Immature natural killer cell (primary cell): ENCODE measurements at regions not wholly inside any gene's neighbourhood (a gene's known extent, or its start where the extent isn't known, plus 50 kb on each side); places are given as distances from the start of the nearest gene placed in this dataset.

Experiments used
- DNase-seq, 3 donors: peaks; one replicate each; pipeline ENCODE4 v3.0.0; 2022; ENCODE audit warnings: mixed read lengths in 1 of 3
- H3K27ac Mint-ChIP-seq, 6 donors: one replicate each; pipeline ENCODE4 v1.8.0; 2020; ENCODE audit warnings: mixed read lengths in 6 of 6, mild to moderate bottlenecking in 5 of 6, inconsistent platforms in 4 of 6, moderate library complexity in 3 of 6
- H3K27me3 Mint-ChIP-seq, 3 donors: one replicate each; pipeline ENCODE4 v1.8.0; 2020 to 2021; ENCODE audit warnings: low read depth in 3 of 3, mild to moderate bottlenecking in 3 of 3, mixed read lengths in 3 of 3, moderate library complexity in 3 of 3, inconsistent platforms in 1 of 3
- H3K36me3 Mint-ChIP-seq, 3 donors: one replicate each; pipeline ENCODE4 v1.8.0; 2020; ENCODE audit warnings: mixed read lengths in 3 of 3, inconsistent platforms in 2 of 3, mild to moderate bottlenecking in 2 of 3
- H3K4me1 Mint-ChIP-seq, 2 donors: one replicate each; pipeline ENCODE4 v1.8.0; 2020; ENCODE audit warnings: inconsistent platforms in 2 of 2, mild to moderate bottlenecking in 2 of 2, mixed read lengths in 2 of 2, moderate library complexity in 1 of 2
- H3K4me3 Mint-ChIP-seq, 5 donors: one replicate each; pipeline ENCODE4 v1.8.0; 2020; ENCODE audit warnings: mild to moderate bottlenecking in 5 of 5, mixed read lengths in 5 of 5, inconsistent platforms in 3 of 5, moderate library complexity in 3 of 5
- H3K9me3 Mint-ChIP-seq, 6 donors: one replicate each; pipeline ENCODE4 v1.8.0; 2020; ENCODE audit warnings: mild to moderate bottlenecking in 6 of 6, mixed read lengths in 6 of 6, inconsistent platforms in 4 of 6, moderate library complexity in 3 of 6

DNA sequence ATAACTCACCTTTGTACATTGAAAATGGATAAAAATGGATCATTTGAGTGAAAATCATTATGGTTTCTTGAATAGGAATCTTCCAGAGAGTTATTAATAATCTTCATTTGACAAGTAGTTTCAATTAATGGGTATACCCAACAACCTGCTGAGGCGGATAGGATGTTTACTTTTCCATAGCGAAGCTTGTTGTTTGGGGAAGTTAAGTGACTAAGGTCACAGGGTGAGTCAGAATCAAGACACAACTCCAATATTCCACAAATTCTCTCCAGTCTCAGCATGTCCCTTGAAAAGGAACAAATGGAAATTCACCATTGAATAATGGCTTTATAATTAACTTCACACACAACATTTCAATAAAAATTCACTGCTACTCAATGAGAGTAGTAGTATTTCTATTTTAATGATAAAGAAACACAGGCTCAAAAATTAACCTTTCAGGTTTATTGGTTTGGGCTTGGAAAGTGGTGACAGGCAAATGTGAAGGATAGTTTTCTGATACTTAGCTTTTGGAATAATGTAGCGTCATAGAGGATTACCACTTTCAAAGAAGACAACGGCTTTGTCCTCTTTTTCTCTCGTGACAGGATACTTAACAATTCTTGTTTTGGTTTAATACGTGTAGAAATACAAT, 211.3 kb downstream of the GPD2 start:
- no peaks in the 10 kb centered on the region for H3K36me3 Mint-ChIP-seq

DNA sequence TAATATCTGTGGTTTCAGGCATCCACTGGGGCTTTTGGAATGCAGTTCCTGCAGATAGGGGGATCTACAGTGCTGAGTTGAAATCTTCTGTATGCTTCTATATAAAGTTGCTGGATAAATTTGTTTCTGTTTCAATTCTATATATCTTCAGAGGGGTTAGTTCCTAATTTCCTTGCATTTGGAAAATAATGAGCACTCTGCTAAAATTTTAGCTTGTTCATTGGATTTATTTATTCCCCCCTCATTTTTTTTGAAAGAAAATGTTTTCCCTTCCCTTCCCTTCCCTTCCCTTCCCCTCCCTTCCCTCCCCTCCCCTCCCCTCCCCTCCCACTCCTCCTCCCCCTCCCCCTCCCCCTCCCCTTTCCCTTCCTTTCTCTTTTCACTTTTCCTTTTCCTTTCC, 212.3 kb downstream of the GPD2 start:
- no peaks in the 10 kb centered on the region for H3K36me3 Mint-ChIP-seq
- peaks cover 2% of the 10 kb centered on the region in 3 donors for H3K27me3 Mint-ChIP-seq
- peaks cover 0 to 3% (median 0%) of the 10 kb centered on the region in 6 donors for H3K9me3 Mint-ChIP-seq
- no peaks in the 10 kb centered on the region for H3K4me1 Mint-ChIP-seq
- no peak for DNase-seq
- no peak overlapping the region for H3K27ac Mint-ChIP-seq
- no peak overlapping the region for H3K4me3 Mint-ChIP-seq

More for the DNA sequence above, 211.3 kb downstream of the GPD2 start:
- peaks cover 2 to 3% (median 2%) of the 10 kb centered on the region in 3 donors for H3K27me3 Mint-ChIP-seq
- H3K9me3 Mint-ChIP-seq = peaks cover 0 to 3% (median 0%) of the 10 kb centered on the region in 6 donors
- H3K4me1 Mint-ChIP-seq = no peaks in the 10 kb centered on the region
- no peak for DNase-seq
- no peak overlapping the region for H3K27ac Mint-ChIP-seq
- no peak overlapping the region for H3K4me3 Mint-ChIP-seq

DNA sequence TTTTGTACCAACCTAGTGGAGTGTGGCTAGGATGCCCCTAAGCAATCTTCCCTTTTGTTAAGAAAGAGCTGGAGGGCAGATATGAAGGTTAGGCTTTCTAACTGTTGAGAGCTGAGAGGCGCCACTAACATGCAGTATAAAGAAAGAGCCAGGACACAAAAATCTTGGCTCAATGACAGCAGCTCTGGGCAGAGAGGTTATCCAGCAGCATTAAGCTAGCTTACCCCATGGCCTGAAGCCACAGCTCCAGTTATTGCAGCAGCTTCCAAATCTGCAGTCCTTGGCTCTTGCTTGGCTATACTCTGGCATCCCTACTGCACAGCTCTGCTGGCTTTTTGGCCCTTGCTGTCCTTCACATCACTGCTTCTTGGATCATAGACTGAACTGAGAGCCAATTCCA, 213.4 kb downstream of the GPD2 start:
- no peak for DNase-seq
- H3K36me3 Mint-ChIP-seq = no peaks in the 10 kb centered on the region
- peaks cover 0 to 3% (median 0%) of the 10 kb centered on the region in 6 donors for H3K9me3 Mint-ChIP-seq
- H3K27ac Mint-ChIP-seq = no peak overlapping the region
- H3K4me1 Mint-ChIP-seq = no peaks in the 10 kb centered on the region
- H3K27me3 Mint-ChIP-seq = peaks cover 0 to 2% (median 2%) of the 10 kb centered on the region in 3 donors
- no peak overlapping the region for H3K4me3 Mint-ChIP-seq

DNA sequence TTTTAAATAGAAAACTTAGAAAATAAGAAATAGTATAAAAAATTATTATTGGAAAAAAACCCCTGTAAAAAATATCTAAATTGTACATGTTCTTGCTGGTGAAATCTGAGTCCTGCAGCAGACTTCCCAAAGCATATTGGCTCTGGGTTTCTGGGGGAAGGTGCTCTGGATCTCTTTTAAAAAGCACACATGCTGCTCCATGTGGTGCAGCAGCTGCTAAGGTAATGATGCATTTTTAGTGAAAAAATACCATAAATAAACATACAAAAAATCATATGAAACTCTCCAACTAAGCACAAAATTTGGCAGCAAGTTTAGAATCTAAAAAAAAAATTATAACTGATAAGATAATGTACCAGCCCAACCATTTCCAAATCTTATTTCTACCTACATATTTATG, 216.5 kb downstream of the GPD2 start:
- Mint-ChIP-seq H3K27me3 (peaks cover 0 to 2% (median 0%) of the 10 kb centered on the region in 3 donors), H3K4me3 (no peak overlapping the region), H3K27ac (no peak overlapping the region), H3K36me3 (no peaks in the 10 kb centered on the region), H3K9me3 (no peaks in the 10 kb centered on the region), H3K4me1 (no peaks in the 10 kb centered on the region)
- no peak for DNase-seq

DNA sequence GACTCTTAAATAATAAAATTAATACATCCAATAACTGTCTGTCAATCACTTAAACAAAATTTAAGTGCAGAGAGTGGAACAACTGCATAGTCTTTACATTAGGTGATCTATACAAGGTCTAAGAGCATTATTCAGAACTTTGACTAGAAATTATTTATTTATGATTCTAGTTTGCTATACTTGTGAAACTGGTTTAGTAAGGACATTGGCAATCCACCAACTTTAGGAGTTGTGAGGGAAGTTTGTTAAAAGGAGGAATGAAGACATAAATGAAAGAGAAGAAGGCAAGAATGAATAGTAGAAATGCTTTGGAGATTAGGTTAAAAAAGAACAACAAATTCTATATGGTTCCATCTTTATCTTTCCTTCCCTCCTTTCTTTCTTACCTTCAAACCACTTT, 217.5 kb downstream of the GPD2 start:
- no peaks in the 10 kb centered on the region for H3K9me3 Mint-ChIP-seq
- H3K4me1 Mint-ChIP-seq = no peaks in the 10 kb centered on the region
- no peak overlapping the region for H3K4me3 Mint-ChIP-seq
- peaks cover 0 to 2% (median 0%) of the 10 kb centered on the region in 3 donors for H3K27me3 Mint-ChIP-seq
- DNase-seq = no peak
- no peak overlapping the region for H3K27ac Mint-ChIP-seq
- no peaks in the 10 kb centered on the region for H3K36me3 Mint-ChIP-seq

DNA sequence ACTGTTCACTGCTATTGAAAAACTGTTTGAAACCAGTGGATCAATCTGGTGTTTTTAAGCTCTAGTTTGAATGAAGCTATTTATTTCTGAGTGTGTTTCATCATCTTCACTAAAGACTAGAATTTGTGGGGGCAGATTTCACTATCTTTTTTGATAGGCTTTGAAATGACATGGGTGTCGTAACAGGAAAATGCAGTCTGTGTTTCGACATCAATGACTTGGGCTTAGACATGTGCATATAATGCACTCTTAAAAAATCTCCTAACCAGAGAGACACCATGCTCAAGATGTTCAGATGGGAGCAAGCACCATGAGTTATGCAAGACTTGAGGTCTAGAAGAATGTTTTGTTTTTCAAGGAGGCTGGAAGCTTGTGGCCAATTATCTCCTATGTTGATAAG, 221.6 kb downstream of the GPD2 start:
- no peaks in the 10 kb centered on the region for H3K9me3 Mint-ChIP-seq
- DNase-seq = no peak
- peaks cover 0 to 3% (median 0%) of the 10 kb centered on the region in 3 donors for H3K27me3 Mint-ChIP-seq
- no peak overlapping the region for H3K4me3 Mint-ChIP-seq
- H3K4me1 Mint-ChIP-seq = no peaks in the 10 kb centered on the region
- H3K36me3 Mint-ChIP-seq = no peaks in the 10 kb centered on the region
- no peak overlapping the region for H3K27ac Mint-ChIP-seq

DNA sequence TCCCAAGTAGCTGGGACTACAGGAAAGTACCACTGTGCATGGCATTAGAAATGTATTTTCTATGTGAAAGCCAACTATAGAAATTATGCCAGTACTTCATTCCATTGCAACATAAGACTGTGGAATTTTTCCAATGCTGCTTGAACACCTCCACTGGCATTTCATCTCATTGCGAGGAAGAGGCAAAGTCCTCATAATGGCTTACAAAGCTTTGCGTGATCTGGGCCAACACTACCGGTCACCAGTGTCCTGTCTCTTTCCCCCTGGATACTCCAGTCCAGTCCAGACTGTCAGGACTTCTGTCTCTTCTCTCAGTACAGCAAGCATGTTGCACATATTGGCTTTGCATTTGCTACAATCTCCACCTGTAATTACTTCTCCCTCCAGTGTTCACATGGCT, 223.5 kb downstream of the GPD2 start:
- Mint-ChIP-seq H3K9me3 (no peaks in the 10 kb centered on the region), H3K36me3 (no peaks in the 10 kb centered on the region), H3K4me1 (no peaks in the 10 kb centered on the region), H3K27ac (no peak overlapping the region), H3K27me3 (peaks cover 0 to 2% (median 0%) of the 10 kb centered on the region in 3 donors), H3K4me3 (no peak overlapping the region)
- DNase-seq = no peak

DNA sequence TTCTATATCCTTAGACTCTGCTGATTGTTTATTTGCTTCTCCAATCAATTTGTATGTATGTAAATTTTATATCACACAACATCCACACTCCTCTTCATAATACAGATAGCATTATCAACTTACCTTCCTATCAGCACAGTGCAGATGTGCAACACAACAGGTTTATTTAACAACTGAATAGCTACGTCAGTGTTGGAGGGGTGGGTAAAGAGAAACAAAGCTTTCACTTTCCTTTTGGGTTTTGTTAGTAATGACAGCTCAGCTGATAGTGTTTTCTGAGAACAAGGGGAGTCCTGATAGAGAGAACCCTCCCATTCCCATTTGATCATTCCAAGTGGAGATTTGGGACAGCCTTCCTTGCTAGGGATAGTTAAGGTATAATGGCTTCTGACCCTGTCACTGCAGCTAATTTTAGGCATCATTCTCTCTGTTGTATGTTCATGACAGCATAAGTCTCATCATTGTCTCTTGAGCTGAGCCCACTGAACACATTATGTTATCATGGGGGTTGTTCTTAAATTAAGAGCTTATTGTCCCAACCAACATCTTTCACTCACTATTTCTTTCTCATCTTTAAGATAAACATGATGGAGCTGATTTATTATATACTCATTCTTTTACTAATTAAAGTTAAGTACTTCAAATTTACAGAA, 227.7 kb downstream of the GPD2 start:
- peaks cover 0 to 9% (median 8%) of the 10 kb centered on the region in 6 donors for H3K9me3 Mint-ChIP-seq
- peak in 1 of 3 donors; percentile 6 for DNase-seq
- peak overlapping the region in 1 of 6 donors; percentile 57 for H3K27ac Mint-ChIP-seq
- peaks cover 0 to 2% (median 0%) of the 10 kb centered on the region in 3 donors for H3K27me3 Mint-ChIP-seq
- peak overlapping the region in 2 of 5 donors; percentile 1 to 67 for H3K4me3 Mint-ChIP-seq
- no peaks in the 10 kb centered on the region for H3K4me1 Mint-ChIP-seq
- no peaks in the 10 kb centered on the region for H3K36me3 Mint-ChIP-seq

DNA sequence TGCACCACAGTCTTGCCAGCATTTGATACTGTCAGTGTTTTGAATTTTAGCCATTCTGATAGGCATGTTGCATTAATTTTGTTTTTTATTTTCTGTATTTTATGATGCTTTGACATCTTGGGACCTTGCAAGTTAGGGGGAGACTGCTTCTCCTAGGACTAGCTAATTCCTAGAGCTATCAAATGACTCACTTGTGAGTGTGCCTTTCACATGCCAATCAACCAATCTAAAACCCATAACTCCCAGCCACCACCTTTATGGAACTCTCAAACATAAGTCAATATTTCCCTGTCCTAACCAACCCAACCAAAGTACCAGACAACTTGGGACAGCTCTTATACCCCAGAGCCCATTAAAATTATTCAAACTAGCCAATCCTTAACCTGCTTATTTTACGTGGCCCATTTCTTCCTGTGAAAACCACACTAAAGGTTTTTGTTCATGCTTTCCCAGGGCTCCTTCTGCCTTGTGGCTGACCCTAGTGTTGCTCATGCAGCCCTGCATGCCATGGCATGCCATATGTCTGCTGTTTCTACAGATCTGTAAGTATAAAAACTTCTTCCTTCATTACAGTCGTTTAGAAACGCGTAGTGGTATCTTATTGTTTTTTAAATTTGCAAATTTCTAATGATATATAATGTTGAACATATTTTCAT, 230.1 kb downstream of the GPD2 start:
- Mint-ChIP-seq H3K27ac (no peak overlapping the region), H3K27me3 (peaks cover 0 to 3% (median 0%) of the 10 kb centered on the region in 3 donors), H3K4me1 (no peaks in the 10 kb centered on the region), H3K4me3 (no peak overlapping the region), H3K36me3 (no peaks in the 10 kb centered on the region), H3K9me3 (peaks cover 2 to 13% (median 10%) of the 10 kb centered on the region in 6 donors)
- DNase-seq = no peak

DNA sequence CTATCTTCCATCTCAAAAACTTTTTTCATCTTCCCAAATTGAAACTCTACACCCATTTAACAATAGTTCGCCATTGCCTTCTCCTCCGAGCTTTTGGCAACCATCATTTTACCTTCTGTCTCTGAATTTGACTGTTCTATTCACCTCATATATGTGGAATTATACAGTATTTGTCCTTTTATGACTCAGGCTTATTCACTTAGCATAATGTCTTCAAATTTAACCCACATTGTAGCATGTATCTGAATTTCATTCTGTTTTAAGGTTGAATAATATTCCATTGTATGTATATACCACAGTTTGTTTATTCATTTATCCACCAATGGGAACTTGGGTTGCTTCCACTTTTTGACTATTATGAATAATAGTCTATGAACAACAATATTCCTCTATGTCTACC, 233.9 kb downstream of the GPD2 start:
- no peak overlapping the region for H3K4me3 Mint-ChIP-seq
- H3K27ac Mint-ChIP-seq = no peak overlapping the region
- H3K9me3 Mint-ChIP-seq = peaks cover 2 to 13% (median 10%) of the 10 kb centered on the region in 6 donors
- no peak for DNase-seq
- H3K27me3 Mint-ChIP-seq = peaks cover 0 to 3% (median 0%) of the 10 kb centered on the region in 3 donors
- H3K4me1 Mint-ChIP-seq = no peaks in the 10 kb centered on the region
- no peaks in the 10 kb centered on the region for H3K36me3 Mint-ChIP-seq

DNA sequence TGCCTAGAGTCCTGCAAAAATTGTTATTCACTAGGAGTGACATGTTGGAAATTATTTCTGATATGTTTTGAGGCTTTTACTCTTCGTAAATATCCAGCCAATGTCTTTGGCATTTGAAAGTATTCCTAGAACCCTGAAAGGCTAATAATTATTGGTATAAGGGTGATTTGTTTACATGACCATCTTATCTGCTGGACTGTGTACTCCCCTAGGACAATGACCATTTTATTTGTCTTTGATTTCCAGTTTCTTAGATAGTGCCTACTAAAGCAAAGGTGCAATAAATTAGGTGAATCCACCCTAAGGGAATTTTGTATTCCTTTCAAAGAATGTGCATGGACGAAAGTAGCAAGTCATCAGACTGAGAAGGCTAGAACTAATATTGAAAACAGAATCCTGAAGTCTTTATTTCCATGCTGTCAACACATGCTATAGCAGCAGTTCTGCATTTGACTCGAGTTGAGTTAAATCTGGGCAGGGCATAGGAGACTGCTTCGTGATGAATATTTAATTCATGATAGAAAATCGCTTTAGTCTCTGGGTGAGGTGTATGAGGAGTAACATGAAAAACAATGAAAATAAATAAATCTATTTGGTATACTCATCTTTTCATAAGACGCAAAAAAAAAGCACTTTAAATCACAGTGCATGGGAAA, 235.7 kb downstream of the GPD2 start:
- no peaks in the 10 kb centered on the region for H3K36me3 Mint-ChIP-seq
- DNase-seq = no peak
- H3K4me1 Mint-ChIP-seq = no peaks in the 10 kb centered on the region
- peaks cover 0 to 3% (median 0%) of the 10 kb centered on the region in 3 donors for H3K27me3 Mint-ChIP-seq
- peaks cover 2 to 13% (median 9%) of the 10 kb centered on the region in 6 donors for H3K9me3 Mint-ChIP-seq
- no peak overlapping the region for H3K4me3 Mint-ChIP-seq
- no peak overlapping the region for H3K27ac Mint-ChIP-seq

DNA sequence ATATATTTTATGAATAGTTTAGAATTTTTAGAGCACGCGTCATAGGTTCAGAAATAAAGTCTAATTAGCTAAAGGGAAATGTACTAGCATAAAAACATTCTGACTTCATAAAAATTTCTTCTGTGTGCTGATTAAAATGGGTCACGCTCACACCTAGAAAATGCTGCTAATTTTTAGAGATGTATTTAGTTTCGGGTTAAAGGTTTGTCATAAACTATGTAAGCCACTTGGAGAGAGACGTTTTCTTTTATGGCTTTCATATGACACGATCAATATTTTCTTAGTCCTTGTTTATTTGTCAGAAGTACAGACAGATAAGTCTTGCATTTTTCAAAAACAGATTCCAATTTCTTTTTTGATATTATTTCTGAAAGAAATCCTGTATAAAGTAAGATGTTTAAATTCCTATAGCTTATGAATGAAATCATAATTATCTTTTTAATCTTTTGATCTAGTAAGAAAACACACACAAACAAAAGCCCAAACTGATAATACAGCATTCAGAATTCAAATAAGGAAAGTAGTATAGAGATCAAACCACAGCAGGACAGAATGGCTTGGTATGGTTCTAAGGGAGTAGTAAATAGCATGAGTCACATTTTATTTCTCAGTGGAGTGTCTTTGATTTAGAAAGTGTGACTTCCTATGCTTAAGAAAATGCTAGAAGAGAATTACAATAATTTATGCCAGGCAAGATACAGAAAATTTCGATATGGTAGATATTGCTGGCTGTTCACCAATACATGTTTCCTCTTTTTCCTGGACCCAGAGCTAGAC, 236.6 kb downstream of the GPD2 start:
- H3K27me3 Mint-ChIP-seq = peaks cover 0 to 3% (median 0%) of the 10 kb centered on the region in 3 donors
- peaks cover 2 to 13% (median 9%) of the 10 kb centered on the region in 6 donors for H3K9me3 Mint-ChIP-seq
- H3K36me3 Mint-ChIP-seq = no peaks in the 10 kb centered on the region
- DNase-seq = no peak
- H3K27ac Mint-ChIP-seq = no peak overlapping the region
- no peaks in the 10 kb centered on the region for H3K4me1 Mint-ChIP-seq
- no peak overlapping the region for H3K4me3 Mint-ChIP-seq

DNA sequence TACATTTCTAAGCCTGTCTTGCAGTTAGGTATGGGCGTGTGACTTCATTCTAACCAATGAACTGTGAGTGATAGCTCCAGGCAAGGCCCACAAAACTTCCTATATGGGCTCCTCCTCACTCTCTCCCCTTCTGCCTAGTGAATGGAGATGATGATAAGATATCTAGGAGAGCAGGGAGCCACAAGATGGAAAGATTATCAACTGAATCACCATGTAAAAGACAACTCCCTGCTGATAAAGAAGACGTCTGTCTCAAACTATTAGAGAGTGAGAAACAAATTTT, 237.1 kb downstream of the GPD2 start:
- H3K27me3 Mint-ChIP-seq = peaks cover 0 to 3% (median 0%) of the 10 kb centered on the region in 3 donors
- no peak overlapping the region for H3K27ac Mint-ChIP-seq
- no peaks in the 10 kb centered on the region for H3K4me1 Mint-ChIP-seq
- DNase-seq = no peak
- H3K4me3 Mint-ChIP-seq = no peak overlapping the region
- H3K36me3 Mint-ChIP-seq = no peaks in the 10 kb centered on the region
- peaks cover 2 to 10% (median 6%) of the 10 kb centered on the region in 6 donors for H3K9me3 Mint-ChIP-seq
